Body of pancreas (tissue), 4 donors: ENCODE measurements at regions not wholly inside any gene's neighbourhood (a gene's known extent, or its start where the extent isn't known, plus 50 kb on each side); places are given as distances from the start of the nearest gene placed in this dataset.

Experiments
- POLR2A ChIP-seq, 3 donors: fragments of 450-650 bp; IDR thresholded peaks; one replicate each; pipeline ENCODE4 v1.6.1; 2016; ENCODE audit warnings: antibody characterized with exemption in 3 of 3, mild to moderate bottlenecking in 2 of 3
- TF ChIP-seq, protein P1 (sequence below), 7 experiments: fragments of 450-650 bp in 4 of 7; fragments of 200-600 bp in 3 of 7; sonication (generic) in 3 of 7; IDR thresholded peaks; one replicate each; pipeline ENCODE4 v1.5.1; 2016 to 2019; ENCODE audit warnings: antibody characterized with exemption in 7 of 7

DNA sequence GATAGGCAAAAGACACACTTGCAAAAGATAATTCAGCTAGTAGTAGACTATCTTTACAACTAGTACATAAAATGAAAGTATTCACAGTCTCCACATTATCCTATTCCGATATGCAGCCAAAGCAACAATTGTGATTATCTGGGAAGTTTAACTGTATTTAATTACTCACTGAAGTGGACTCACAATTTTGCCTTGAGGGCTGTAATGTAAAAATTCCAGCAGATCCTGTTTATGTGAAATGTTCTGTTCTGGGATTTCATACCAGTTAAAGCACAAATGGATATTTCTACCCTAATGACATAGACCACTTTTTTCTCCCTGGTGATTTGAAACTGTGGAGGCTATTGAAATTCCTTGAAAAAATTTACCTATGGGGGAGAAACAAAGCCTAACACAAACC, 474.4 kb upstream of the EDIL3 start:
- TF ChIP-seq, protein P1, sequence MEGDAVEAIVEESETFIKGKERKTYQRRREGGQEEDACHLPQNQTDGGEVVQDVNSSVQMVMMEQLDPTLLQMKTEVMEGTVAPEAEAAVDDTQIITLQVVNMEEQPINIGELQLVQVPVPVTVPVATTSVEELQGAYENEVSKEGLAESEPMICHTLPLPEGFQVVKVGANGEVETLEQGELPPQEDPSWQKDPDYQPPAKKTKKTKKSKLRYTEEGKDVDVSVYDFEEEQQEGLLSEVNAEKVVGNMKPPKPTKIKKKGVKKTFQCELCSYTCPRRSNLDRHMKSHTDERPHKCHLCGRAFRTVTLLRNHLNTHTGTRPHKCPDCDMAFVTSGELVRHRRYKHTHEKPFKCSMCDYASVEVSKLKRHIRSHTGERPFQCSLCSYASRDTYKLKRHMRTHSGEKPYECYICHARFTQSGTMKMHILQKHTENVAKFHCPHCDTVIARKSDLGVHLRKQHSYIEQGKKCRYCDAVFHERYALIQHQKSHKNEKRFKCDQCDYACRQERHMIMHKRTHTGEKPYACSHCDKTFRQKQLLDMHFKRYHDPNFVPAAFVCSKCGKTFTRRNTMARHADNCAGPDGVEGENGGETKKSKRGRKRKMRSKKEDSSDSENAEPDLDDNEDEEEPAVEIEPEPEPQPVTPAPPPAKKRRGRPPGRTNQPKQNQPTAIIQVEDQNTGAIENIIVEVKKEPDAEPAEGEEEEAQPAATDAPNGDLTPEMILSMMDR (IDR thresholded peaks at IDR 0.05), result no peak
- TF ChIP-seq POLR2A (IDR thresholded peaks at IDR 0.05), result no peak
